ENCODE measurements at regions not wholly inside any gene's neighbourhood (a gene's known extent, or its start where the extent isn't known, plus 50 kb on each side); places are given as distances from the start of the nearest gene placed in this dataset.

DNA sequence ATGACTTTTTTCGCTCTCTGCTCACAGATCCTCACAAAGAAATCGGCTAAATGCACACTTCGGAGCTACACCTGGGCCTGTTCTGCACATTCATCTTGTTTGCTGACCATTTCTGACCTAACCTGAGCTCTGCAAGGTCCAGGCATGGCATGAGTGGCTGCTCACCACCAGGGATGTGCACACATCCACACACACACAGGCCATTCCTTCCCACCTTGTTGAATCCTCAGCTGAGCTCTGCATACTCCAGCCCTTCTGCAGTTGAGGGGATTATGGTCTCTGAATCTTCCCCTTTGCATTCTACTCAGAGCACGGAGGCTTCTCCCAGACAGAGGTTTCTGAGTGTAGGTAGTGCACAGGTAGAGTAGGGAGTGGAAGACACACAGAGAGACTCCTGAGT is 411.9 kb upstream of the B3GAT1 start:
- DNase-seq (no peak), ATAC-seq (ENCODE audit: low read depth) (no peak)
- Histone ChIP-seq H3K27ac (ENCODE audit: low read length in 2 of 2) (no peak overlapping the region), H3K4me1 (ENCODE audit: control insufficient read depth in 2 of 2, insufficient read depth in 2 of 2, low read length in 2 of 2) (no peaks in the 10 kb centered on the region), H3K9ac (ENCODE audit: low read length) (no peak overlapping the region), H3K27me3 (replicated peaks in 1 of 4; ENCODE audit: control extremely low read depth in 1 of 4, control insufficient read depth in 3 of 4, insufficient read depth in 4 of 4, low read length in 3 of 4) (no peaks in the 10 kb centered on the region), H3K36me3 (replicated peaks in 1 of 2; ENCODE audit: control extremely low read depth in 1 of 2, control insufficient read depth in 1 of 2, extremely low read depth in 1 of 2, insufficient read depth in 2 of 2, low read length in 1 of 2) (no peaks in the 10 kb centered on the region), H4K20me1 (ENCODE audit: control insufficient read depth, insufficient read depth, low read length, poor library complexity, severe bottlenecking) (no peaks in the 10 kb centered on the region), H3K9me3 (ENCODE audit: control extremely low read depth in 1 of 3, control insufficient read depth in 2 of 3, insufficient read depth in 1 of 3, low read length in 2 of 3) (peaks cover 0 to 4% (median 0%) of the 10 kb centered on the region in 3 donors), H3K79me2 (ENCODE audit: control insufficient read depth, insufficient read depth, low read length) (no peaks in the 10 kb centered on the region), H3K4me2 (replicated peaks; ENCODE audit: low read depth, low read length, poor library complexity, severe bottlenecking) (no peak overlapping the region), H2AFZ (ENCODE audit: insufficient read depth, low read depth, low read length, poor library complexity, severe bottlenecking) (no peak overlapping the region), H3K4me3 (ENCODE audit: control extremely low read depth in 1 of 5, extremely low read depth in 1 of 5, insufficient read depth in 1 of 5, low read depth in 2 of 5, low read length in 4 of 5) (no peak overlapping the region)
- Mint-ChIP-seq H3K4me1 (no peaks in the 10 kb centered on the region), H3K9me3 (ENCODE audit: insufficient read depth) (no peaks in the 10 kb centered on the region), H3K27ac (no peak overlapping the region), H3K27me3 (peaks cover 8% of the 10 kb centered on the region), H3K4me3 (no peak overlapping the region)
- ChIA-PET CTCF (no interaction called here), POLR2A (no interaction called here)
- intact Hi-C loops (cut with micrococcal nuclease): no loop called here
- TF ChIP-seq, protein P1, sequence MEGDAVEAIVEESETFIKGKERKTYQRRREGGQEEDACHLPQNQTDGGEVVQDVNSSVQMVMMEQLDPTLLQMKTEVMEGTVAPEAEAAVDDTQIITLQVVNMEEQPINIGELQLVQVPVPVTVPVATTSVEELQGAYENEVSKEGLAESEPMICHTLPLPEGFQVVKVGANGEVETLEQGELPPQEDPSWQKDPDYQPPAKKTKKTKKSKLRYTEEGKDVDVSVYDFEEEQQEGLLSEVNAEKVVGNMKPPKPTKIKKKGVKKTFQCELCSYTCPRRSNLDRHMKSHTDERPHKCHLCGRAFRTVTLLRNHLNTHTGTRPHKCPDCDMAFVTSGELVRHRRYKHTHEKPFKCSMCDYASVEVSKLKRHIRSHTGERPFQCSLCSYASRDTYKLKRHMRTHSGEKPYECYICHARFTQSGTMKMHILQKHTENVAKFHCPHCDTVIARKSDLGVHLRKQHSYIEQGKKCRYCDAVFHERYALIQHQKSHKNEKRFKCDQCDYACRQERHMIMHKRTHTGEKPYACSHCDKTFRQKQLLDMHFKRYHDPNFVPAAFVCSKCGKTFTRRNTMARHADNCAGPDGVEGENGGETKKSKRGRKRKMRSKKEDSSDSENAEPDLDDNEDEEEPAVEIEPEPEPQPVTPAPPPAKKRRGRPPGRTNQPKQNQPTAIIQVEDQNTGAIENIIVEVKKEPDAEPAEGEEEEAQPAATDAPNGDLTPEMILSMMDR (IDR thresholded peaks at IDR 0.05): no peak
- TF ChIP-seq EZH2 (IDR thresholded peaks at IDR 0.05; ENCODE audit: borderline replicate concordance, insufficient read depth, low read depth, low read length, poor library complexity, severe bottlenecking): no peak
- 85% methylated on average over 3 of the region's 4 CpGs for WGBS (ENCODE audit: insufficient coverage)

DNA sequence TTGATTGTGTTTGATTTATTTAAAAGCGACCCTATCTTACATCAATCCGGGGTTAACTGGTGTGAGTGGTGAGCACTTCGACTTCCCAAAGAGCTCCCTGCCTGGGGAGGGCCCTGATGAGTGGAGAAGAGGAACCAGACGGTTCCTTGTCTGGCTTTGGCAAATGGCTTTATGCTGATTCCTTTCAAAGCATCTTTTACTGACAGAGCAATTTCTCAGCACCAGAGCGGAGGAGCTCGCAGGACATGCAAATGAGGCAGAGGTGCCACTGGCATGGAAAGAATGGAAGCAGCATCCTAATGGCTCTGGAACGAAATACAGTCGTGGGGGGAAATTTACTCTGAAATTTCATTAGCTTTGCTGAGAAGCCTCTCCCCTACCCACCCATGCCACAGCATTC is 410.9 kb upstream of the B3GAT1 start:
- 64% methylated on average over 6 of the region's 8 CpGs for WGBS (ENCODE audit: insufficient coverage)

More for the DNA sequence above, 410.9 kb upstream of the B3GAT1 start:
- H3K27me3 Mint-ChIP-seq: peaks cover 9% of the 10 kb centered on the region
- no peak for DNase-seq
- Histone ChIP-seq H3K79me2 (ENCODE audit: control insufficient read depth, insufficient read depth, low read length) (no peaks in the 10 kb centered on the region), H3K36me3 (replicated peaks in 1 of 2; ENCODE audit: control extremely low read depth in 1 of 2, control insufficient read depth in 1 of 2, extremely low read depth in 1 of 2, insufficient read depth in 2 of 2, low read length in 1 of 2) (no peaks in the 10 kb centered on the region), H3K4me1 (ENCODE audit: control insufficient read depth in 2 of 2, insufficient read depth in 2 of 2, low read length in 2 of 2) (no peaks in the 10 kb centered on the region), H3K9ac (ENCODE audit: low read length) (no peak overlapping the region), H3K4me3 (ENCODE audit: control extremely low read depth in 1 of 5, extremely low read depth in 1 of 5, insufficient read depth in 1 of 5, low read depth in 2 of 5, low read length in 4 of 5) (no peak overlapping the region), H3K27ac (ENCODE audit: low read length in 2 of 2) (no peak overlapping the region), H3K4me2 (replicated peaks; ENCODE audit: low read depth, low read length, poor library complexity, severe bottlenecking) (no peak overlapping the region), H4K20me1 (ENCODE audit: control insufficient read depth, insufficient read depth, low read length, poor library complexity, severe bottlenecking) (no peaks in the 10 kb centered on the region), H3K9me3 (ENCODE audit: control extremely low read depth in 1 of 3, control insufficient read depth in 2 of 3, insufficient read depth in 1 of 3, low read length in 2 of 3) (peaks cover 0 to 4% (median 0%) of the 10 kb centered on the region in 3 donors), H3K27me3 (replicated peaks in 1 of 4; ENCODE audit: control extremely low read depth in 1 of 4, control insufficient read depth in 3 of 4, insufficient read depth in 4 of 4, low read length in 3 of 4) (no peaks in the 10 kb centered on the region), H2AFZ (ENCODE audit: insufficient read depth, low read depth, low read length, poor library complexity, severe bottlenecking) (no peak overlapping the region)
- no peaks in the 10 kb centered on the region for H3K4me1 Mint-ChIP-seq
- intact Hi-C loops (cut with micrococcal nuclease): no loop called here
- ChIA-PET POLR2A (no interaction called here), CTCF (no interaction called here)
- no peak overlapping the region for H3K4me3 Mint-ChIP-seq
- ATAC-seq (ENCODE audit: low read depth): no peak
- no peaks in the 10 kb centered on the region for H3K9me3 Mint-ChIP-seq (ENCODE audit: insufficient read depth)
- H3K27ac Mint-ChIP-seq: no peak overlapping the region
- TF ChIP-seq, protein P1 (IDR thresholded peaks at IDR 0.05): no peak
- no peak for TF ChIP-seq EZH2 (IDR thresholded peaks at IDR 0.05; ENCODE audit: borderline replicate concordance, insufficient read depth, low read depth, low read length, poor library complexity, severe bottlenecking)
